ENCODE measurements at regions not wholly inside any gene's neighbourhood (a gene's known extent, or its start where the extent isn't known, plus 50 kb on each side); places are given as distances from the start of the nearest gene placed in this dataset.

- TF ChIP-seq, protein P1, sequence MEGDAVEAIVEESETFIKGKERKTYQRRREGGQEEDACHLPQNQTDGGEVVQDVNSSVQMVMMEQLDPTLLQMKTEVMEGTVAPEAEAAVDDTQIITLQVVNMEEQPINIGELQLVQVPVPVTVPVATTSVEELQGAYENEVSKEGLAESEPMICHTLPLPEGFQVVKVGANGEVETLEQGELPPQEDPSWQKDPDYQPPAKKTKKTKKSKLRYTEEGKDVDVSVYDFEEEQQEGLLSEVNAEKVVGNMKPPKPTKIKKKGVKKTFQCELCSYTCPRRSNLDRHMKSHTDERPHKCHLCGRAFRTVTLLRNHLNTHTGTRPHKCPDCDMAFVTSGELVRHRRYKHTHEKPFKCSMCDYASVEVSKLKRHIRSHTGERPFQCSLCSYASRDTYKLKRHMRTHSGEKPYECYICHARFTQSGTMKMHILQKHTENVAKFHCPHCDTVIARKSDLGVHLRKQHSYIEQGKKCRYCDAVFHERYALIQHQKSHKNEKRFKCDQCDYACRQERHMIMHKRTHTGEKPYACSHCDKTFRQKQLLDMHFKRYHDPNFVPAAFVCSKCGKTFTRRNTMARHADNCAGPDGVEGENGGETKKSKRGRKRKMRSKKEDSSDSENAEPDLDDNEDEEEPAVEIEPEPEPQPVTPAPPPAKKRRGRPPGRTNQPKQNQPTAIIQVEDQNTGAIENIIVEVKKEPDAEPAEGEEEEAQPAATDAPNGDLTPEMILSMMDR (conservative IDR thresholded peaks at IDR 0.05), result no peak
- TF ChIP-seq ZFX (IDR thresholded peaks at IDR 0.05), result no peak
Observed at GRCh38 chr7:67882843-67883242, 886.2 kb downstream of the TYW1 start.

Measured in C4-2B (cell line).